H1 (cell line): ENCODE measurements at regions not wholly inside any gene's neighbourhood (a gene's known extent, or its start where the extent isn't known, plus 50 kb on each side); places are given as distances from the start of the nearest gene placed in this dataset.

Source experiments
- CTCF ChIA-PET: fragments of 300-600 bp; sonication (Branson Sonifier 250); formaldehyde crosslinking; loops from one replicate; lab custom pipeline; 2021; ENCODE audit not compliant: partially characterized antibody; lab: Charles Lee
- POLR2A ChIA-PET: fragments of 300-600 bp; sonication (Branson Sonifier 250); formaldehyde crosslinking; loops from one replicate; lab custom pipeline; 2021; ENCODE audit warnings: inconsistent platforms; ENCODE audit not compliant: partially characterized antibody; lab: Charles Lee
- DNase-seq, 2 experiments: peaks; one replicate each; pipeline versions ENCODE4 v3.0.0 to v3.0.0-alpha.2; 2010 to 2022; ENCODE audit warnings: low spot score in 2 of 2, low read depth in 1 of 2, mixed read lengths in 1 of 2
- FAIRE-seq: peaks from 2 replicates; lab custom pipeline; 2011; peaks lifted over from hg19 to GRCh38; lab: Jason Lieb, UNC
- H2AFZ ChIP-seq: 2 replicates; pipeline ENCODE4 v1.8.1; 2012; ENCODE audit warnings: low read length, inconsistent platforms
- H2AK5ac ChIP-seq: 2 replicates; pipeline ENCODE4 v1.6.1; 2013; ENCODE audit warnings: low read depth, low read length
- H2BK120ac ChIP-seq: replicated peaks from 2 replicates; pipeline ENCODE3; 2013; ENCODE audit warnings: low read depth, low read length, inconsistent platforms
- H2BK12ac ChIP-seq: 2 replicates; pipeline ENCODE4 v1.6.1; 2013; ENCODE audit warnings: low read depth, low read length
- H2BK15ac ChIP-seq: 2 replicates; pipeline ENCODE4 v1.6.1; 2013; ENCODE audit warnings: low read length
- H2BK20ac ChIP-seq: 2 replicates; pipeline ENCODE4 v1.6.1; 2013; ENCODE audit warnings: low read length
- H2BK5ac ChIP-seq: 2 replicates; pipeline ENCODE4 v1.6.1; 2013; ENCODE audit warnings: low read depth, low read length
- H3K14ac ChIP-seq: 2 replicates; pipeline ENCODE4 v1.6.1; 2013; ENCODE audit warnings: inconsistent platforms; ENCODE audit not compliant: insufficient read length
- H3K18ac ChIP-seq: 2 replicates; pipeline ENCODE4 v1.6.1; 2013; ENCODE audit warnings: low read length; ENCODE audit errors: extremely low read depth
- H3K23ac ChIP-seq: 2 replicates; pipeline ENCODE4 v1.6.1; 2013; ENCODE audit warnings: inconsistent platforms; ENCODE audit not compliant: insufficient read length
- H3K23me2 ChIP-seq: 2 replicates; pipeline ENCODE4 v1.6.1; 2013; ENCODE audit warnings: low read depth, low read length
- H3K27ac ChIP-seq: 2 replicates; pipeline ENCODE4 v1.6.1; 2011; ENCODE audit warnings: low read depth, low read length, inconsistent platforms
- H3K27me3 ChIP-seq, 4 experiments: replicated peaks in 1 of 4; 1 replicate in 1 of 4; 2 replicates in 3 of 4; pipeline versions ENCODE4 v1.6.1 to v1.8.1; 2011 to 2013; ENCODE audit warnings: low read length in 3 of 4, mild to moderate bottlenecking in 3 of 4, inconsistent platforms in 2 of 4, mixed read lengths in 2 of 4, moderate library complexity in 1 of 4; ENCODE audit not compliant: control insufficient read depth in 3 of 4, insufficient read depth in 3 of 4; ENCODE audit errors: extremely low read depth in 1 of 4
- H3K36me3 ChIP-seq, 4 experiments: 2 replicates each; pipeline versions ENCODE4 v1.6.1 to v1.8.1; 2011 to 2013; ENCODE audit warnings: mild to moderate bottlenecking in 4 of 4, low read length in 3 of 4, moderate library complexity in 2 of 4, control low read depth in 1 of 4, inconsistent platforms in 1 of 4; ENCODE audit not compliant: insufficient read depth in 4 of 4, control insufficient read depth in 2 of 4
- H3K4ac ChIP-seq: replicated peaks from 2 replicates; pipeline ENCODE3; 2013; ENCODE audit warnings: low read length, low read depth, mixed read lengths, inconsistent platforms; ENCODE audit not compliant: insufficient read length
- H3K4me1 ChIP-seq, 4 experiments: replicated peaks in 1 of 4; 1 replicate in 1 of 4; 2 replicates in 3 of 4; pipeline versions ENCODE4 v1.6.1 to v1.8.1; 2011 to 2013; ENCODE audit warnings: low read length in 3 of 4, inconsistent platforms in 2 of 4, mixed read lengths in 1 of 4; ENCODE audit not compliant: insufficient read depth in 4 of 4, control insufficient read depth in 3 of 4
- H3K4me2 ChIP-seq, 2 experiments: 2 replicates each; pipeline versions ENCODE4 v1.6.1 to v1.8.1; 2011 to 2013; ENCODE audit warnings: low read depth in 2 of 2, low read length in 2 of 2, control low read depth in 1 of 2, inconsistent platforms in 1 of 2, mild to moderate bottlenecking in 1 of 2; ENCODE audit not compliant: insufficient read depth in 1 of 2
- H3K4me3 ChIP-seq, 4 experiments: fragments of 200-600, 300-600 bp in 1 of 4; sonication (generic), shearing (Covaris generic), sonication (Bioruptor Twin) in 1 of 4; 2 replicates each; pipeline versions ENCODE4 v1.5.1 to v1.8.1; 2011 to 2016; ENCODE audit warnings: low read length in 4 of 4, low read depth in 3 of 4, control low read depth in 2 of 4, inconsistent platforms in 2 of 4, mild to moderate bottlenecking in 2 of 4, mixed read lengths in 1 of 4, moderate library complexity in 1 of 4; ENCODE audit not compliant: insufficient read depth in 2 of 4; ENCODE audit errors: extremely low read depth in 1 of 4
- H3K56ac ChIP-seq: replicated peaks from 2 replicates; pipeline ENCODE3; 2013; ENCODE audit warnings: low read depth, mild to moderate bottlenecking, mixed read lengths, low read length, inconsistent platforms; ENCODE audit not compliant: insufficient read length
- H3K79me1 ChIP-seq: 2 replicates; pipeline ENCODE4 v1.6.1; 2013; ENCODE audit warnings: low read depth, low read length, control low read depth
- H3K79me2 ChIP-seq, 2 experiments: 2 replicates each; pipeline versions ENCODE4 v1.6.1 to v1.8.1; 2012 to 2013; ENCODE audit warnings: low read length in 2 of 2, mild to moderate bottlenecking in 2 of 2, inconsistent platforms in 1 of 2; ENCODE audit not compliant: insufficient read depth in 2 of 2, control insufficient read depth in 1 of 2
- H3K9ac ChIP-seq, 4 experiments: replicated peaks in 1 of 4; 1 replicate in 1 of 4; 2 replicates in 3 of 4; pipeline versions ENCODE4 v1.6.1 to v1.8.1; 2011 to 2013; ENCODE audit warnings: low read depth in 3 of 4, low read length in 3 of 4, control low read depth in 2 of 4, mild to moderate bottlenecking in 2 of 4, moderate library complexity in 2 of 4, inconsistent platforms in 1 of 4; ENCODE audit errors: extremely low read depth in 1 of 4
- H3K9me3 ChIP-seq, 2 experiments: 2 replicates each; pipeline versions ENCODE4 v1.6.1 to v1.8.1; 2012 to 2013; ENCODE audit warnings: mild to moderate bottlenecking in 2 of 2, moderate library complexity in 2 of 2, control low read depth in 1 of 2, inconsistent platforms in 1 of 2, low read depth in 1 of 2, low read length in 1 of 2, mixed read lengths in 1 of 2; ENCODE audit not compliant: insufficient read depth in 2 of 2
- H4K20me1 ChIP-seq, 2 experiments: replicated peaks in 1 of 2; 2 replicates each; pipeline versions ENCODE3 to v1.8.1; 2011 to 2013; ENCODE audit warnings: inconsistent platforms in 2 of 2, low read length in 2 of 2, mild to moderate bottlenecking in 1 of 2; ENCODE audit not compliant: insufficient read depth in 2 of 2, control insufficient read depth in 1 of 2
- H4K5ac ChIP-seq: 2 replicates; pipeline ENCODE4 v1.6.1; 2013; ENCODE audit warnings: low read length, low read depth, mixed read lengths, inconsistent platforms; ENCODE audit not compliant: insufficient read length
- H4K8ac ChIP-seq: 2 replicates; pipeline ENCODE4 v1.8.0; 2013; ENCODE audit warnings: mild to moderate bottlenecking, moderate library complexity, low read length, inconsistent platforms; ENCODE audit not compliant: insufficient read depth; ENCODE audit errors: extremely low read depth
- H4K91ac ChIP-seq: replicated peaks from 2 replicates; pipeline ENCODE3; 2013; ENCODE audit warnings: low read length, mixed read lengths, inconsistent platforms; ENCODE audit not compliant: insufficient read length
- MAX ChIP-seq: IDR thresholded peaks from 2 replicates; pipeline ENCODE4 v1.6.1; 2012; ENCODE audit warnings: inconsistent platforms
- SP4 ChIP-seq: IDR thresholded peaks from 2 replicates; pipeline ENCODE4 v1.6.1; 2012; ENCODE audit warnings: low read length, inconsistent platforms

DNA sequence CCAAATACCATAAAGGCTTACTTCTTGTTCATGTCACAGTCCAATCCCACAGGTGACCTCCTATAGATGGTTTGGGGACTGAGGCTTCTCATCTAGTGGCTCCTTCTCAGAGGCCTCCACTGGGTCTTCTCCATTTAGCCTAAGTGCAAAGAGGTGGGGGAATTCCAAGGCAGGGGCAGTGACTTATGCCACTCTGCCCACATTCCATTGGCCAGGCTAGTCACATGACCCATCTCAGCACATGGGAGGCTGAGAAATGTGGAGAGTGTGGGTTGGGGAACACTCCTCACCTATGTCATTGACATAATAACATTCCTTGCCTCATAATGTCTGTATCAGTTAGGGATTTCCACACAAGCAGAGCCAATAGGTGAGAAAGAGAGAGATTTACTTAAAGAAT lies 104.3 kb upstream of the PLXNA4 start:
- Histone ChIP-seq H3K9me3 (peaks cover 0 to 2% of the 10 kb centered on the region in 2 experiments; a peak in 1 of 4 replicates), H3K79me2 (no peaks in the 10 kb centered on the region), H3K18ac (no peak overlapping the region), H3K4me3 (no peak overlapping the region), H2BK15ac (no peak overlapping the region), H2BK120ac (no peak overlapping the region), H3K9ac (no peak overlapping the region), H2AFZ (no peak overlapping the region), H3K14ac (no peak overlapping the region), H3K27ac (no peak overlapping the region), H2BK12ac (no peak overlapping the region), H3K23ac (no peak overlapping the region), H4K20me1 (no peaks in the 10 kb centered on the region), H3K36me3 (no peaks in the 10 kb centered on the region), H3K27me3 (no peaks in the 10 kb centered on the region), H4K91ac (no peak overlapping the region), H3K56ac (no peak overlapping the region), H4K5ac (no peak overlapping the region), H3K4me2 (no peak overlapping the region), H2BK20ac (no peak overlapping the region), H4K8ac (no peak overlapping the region), H3K23me2 (no peaks in the 10 kb centered on the region; the same call in 1 of the 2 replicates), H3K4ac (no peak overlapping the region), H2AK5ac (no peak overlapping the region), H3K4me1 (no peaks in the 10 kb centered on the region; a peak in 1 of 7 replicates), H3K79me1 (no peaks in the 10 kb centered on the region), H2BK5ac (no peak overlapping the region)
- DNase-seq (no peak), FAIRE-seq (no peak)
- TF ChIP-seq MAX (0 out of 2 replicates have a peak, but pooled peaks have one; percentile 30), SP4 (no peak)
- ChIA-PET CTCF (no interaction called here), POLR2A (no interaction called here)
